ENCODE measurements at regions not wholly inside any gene's neighbourhood (a gene's known extent, or its start where the extent isn't known, plus 50 kb on each side); places are given as distances from the start of the nearest gene placed in this dataset.

DNA sequence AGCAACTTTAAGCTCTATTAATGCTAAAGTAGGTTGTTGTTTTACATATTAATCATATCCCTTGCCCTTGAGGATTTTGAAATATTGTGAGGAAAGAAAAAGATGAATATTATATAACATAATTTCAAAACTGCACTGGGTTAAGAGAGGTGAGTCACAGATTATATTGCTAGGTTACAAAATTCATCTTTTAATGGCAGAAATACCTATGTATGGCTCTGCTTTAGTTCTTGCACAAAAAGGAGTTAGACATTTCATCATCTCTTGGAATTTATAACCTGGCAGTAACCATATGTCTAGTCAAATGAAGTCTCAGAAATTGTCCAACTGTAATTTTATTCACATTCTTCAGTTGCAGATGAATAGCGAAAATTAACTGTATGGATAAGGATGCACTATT is 2041.1 kb downstream of the OLFM4 start:
- Histone ChIP-seq H3K27me3 (no peaks in the 10 kb centered on the region), H3K36me3 (no peaks in the 10 kb centered on the region), H3K4me3 (no peak overlapping the region), H3K4me1 (no peaks in the 10 kb centered on the region), H3K9me3 (no peaks in the 10 kb centered on the region), H3K27ac (no peak overlapping the region)
- ATAC-seq (no peak), DNase-seq (no peak)
- TF ChIP-seq CTCF (IDR thresholded peaks at IDR 0.05), result no peak
- intact Hi-C loops (cut with DNase I), result no loop called here

DNA sequence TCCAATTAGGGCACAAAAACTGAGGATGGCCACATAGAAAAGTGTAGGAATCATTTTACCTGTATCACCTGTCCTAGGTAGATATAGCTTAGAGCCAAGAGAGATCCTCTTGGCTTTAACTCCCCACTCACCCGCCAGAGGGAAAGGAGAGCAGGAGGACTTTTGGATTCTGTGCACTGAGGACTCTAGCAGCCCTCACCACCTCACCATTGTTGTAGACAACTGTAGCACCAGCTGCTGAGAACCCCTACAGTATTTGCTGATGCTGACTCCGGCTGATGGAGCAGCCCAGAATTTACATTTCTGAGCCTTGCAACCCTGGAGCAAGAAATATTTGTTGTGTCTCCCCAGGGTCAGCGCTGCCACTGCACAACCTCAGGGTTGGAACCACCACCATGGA is 2044.4 kb downstream of the OLFM4 start:
- H3K9me3 ChIP-seq, result no peaks in the 10 kb centered on the region
- no peak overlapping the region for H3K27ac ChIP-seq
- H3K4me1 ChIP-seq, result no peaks in the 10 kb centered on the region
- no peaks in the 10 kb centered on the region for H3K27me3 ChIP-seq
- intact Hi-C loops (cut with DNase I), result no loop called here
- no peaks in the 10 kb centered on the region for H3K36me3 ChIP-seq
- H3K4me3 ChIP-seq, result no peak overlapping the region
- TF ChIP-seq CTCF (IDR thresholded peaks at IDR 0.05), result no peak
- no peak for ATAC-seq
- no peak for DNase-seq

GRCh38 chr13:55084630-55085029 is 2056.0 kb downstream of the OLFM4 start:
- DNase-seq (no peak), ATAC-seq (no peak)
- no peaks in the 10 kb centered on the region for H3K4me1 ChIP-seq
- no peaks in the 10 kb centered on the region for H3K9me3 ChIP-seq
- no peaks in the 10 kb centered on the region for H3K36me3 ChIP-seq
- no peak overlapping the region for H3K4me3 ChIP-seq
- no peaks in the 10 kb centered on the region for H3K27me3 ChIP-seq
- no peak overlapping the region for H3K27ac ChIP-seq
- no peak for TF ChIP-seq CTCF (IDR thresholded peaks at IDR 0.05)
- intact Hi-C loops (cut with DNase I), result no loop called here

- H3K4me1 ChIP-seq, result no peaks in the 10 kb centered on the region
- TF ChIP-seq CTCF (IDR thresholded peaks at IDR 0.05), result no peak
- intact Hi-C loops (cut with DNase I), result no loop called here
- no peak overlapping the region for H3K4me3 ChIP-seq
- H3K36me3 ChIP-seq, result no peaks in the 10 kb centered on the region
- no peaks in the 10 kb centered on the region for H3K9me3 ChIP-seq
- DNase-seq (no peak), ATAC-seq (no peak)
- no peak overlapping the region for H3K27ac ChIP-seq
- no peaks in the 10 kb centered on the region for H3K27me3 ChIP-seq
Observed at GRCh38 chr13:55087085-55087484, 2053.6 kb upstream of the PRR20A start.

DNA sequence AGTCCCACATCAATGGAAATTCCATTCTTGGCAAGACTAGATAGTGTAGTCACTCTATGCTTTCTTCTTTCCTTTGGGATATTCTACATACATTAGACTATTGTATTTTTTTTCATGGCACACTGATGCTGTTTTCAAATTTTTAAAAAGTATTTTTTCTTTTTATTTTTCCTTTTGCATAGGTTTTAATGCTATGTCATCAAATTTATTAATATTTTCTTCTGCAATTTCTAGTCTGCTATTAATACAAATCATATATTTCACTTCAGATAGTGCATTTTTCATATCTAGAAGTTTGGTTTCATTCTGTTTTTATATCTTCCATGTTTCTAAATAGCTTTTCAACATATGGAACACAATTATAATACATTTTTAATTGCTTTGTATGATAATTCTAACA is 2050.1 kb upstream of the PRR20A start:
- Histone ChIP-seq H3K9me3 (no peaks in the 10 kb centered on the region), H3K27me3 (no peaks in the 10 kb centered on the region), H3K27ac (no peak overlapping the region), H3K36me3 (no peaks in the 10 kb centered on the region), H3K4me1 (no peaks in the 10 kb centered on the region), H3K4me3 (no peak overlapping the region)
- DNase-seq (no peak), ATAC-seq (no peak)
- intact Hi-C loops (cut with DNase I), result no loop called here
- TF ChIP-seq CTCF (IDR thresholded peaks at IDR 0.05), result no peak

DNA sequence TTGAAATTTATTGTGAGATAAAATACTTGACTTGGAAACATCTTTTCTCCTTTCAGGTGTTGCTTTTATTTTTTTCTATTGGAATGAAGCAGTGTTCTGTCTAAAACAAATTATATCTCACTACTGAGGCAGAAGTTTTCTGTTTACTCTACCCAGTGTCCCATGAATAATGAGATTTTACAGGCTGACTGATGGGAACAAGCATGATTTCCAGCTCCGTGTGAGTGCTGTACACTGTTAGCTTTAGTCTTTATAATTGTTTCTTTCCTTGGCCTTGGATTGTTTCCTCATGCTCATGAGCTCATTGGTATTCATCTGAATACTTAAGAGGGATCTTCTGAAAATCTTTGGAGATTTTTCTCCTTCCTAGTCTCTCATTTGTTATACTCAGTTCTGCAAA is 2049.5 kb upstream of the PRR20A start:
- DNase-seq (no peak), ATAC-seq (no peak)
- Histone ChIP-seq H3K9me3 (no peaks in the 10 kb centered on the region), H3K36me3 (no peaks in the 10 kb centered on the region), H3K4me1 (no peaks in the 10 kb centered on the region), H3K27ac (no peak overlapping the region), H3K4me3 (no peak overlapping the region), H3K27me3 (no peaks in the 10 kb centered on the region)
- no peak for TF ChIP-seq CTCF (IDR thresholded peaks at IDR 0.05)
- intact Hi-C loops (cut with DNase I), result no loop called here

Measured in upper lobe of right lung (tissue), 1 donor.